ENCODE measurements at regions not wholly inside any gene's neighbourhood (a gene's known extent, or its start where the extent isn't known, plus 50 kb on each side); places are given as distances from the start of the nearest gene placed in this dataset.

DNA sequence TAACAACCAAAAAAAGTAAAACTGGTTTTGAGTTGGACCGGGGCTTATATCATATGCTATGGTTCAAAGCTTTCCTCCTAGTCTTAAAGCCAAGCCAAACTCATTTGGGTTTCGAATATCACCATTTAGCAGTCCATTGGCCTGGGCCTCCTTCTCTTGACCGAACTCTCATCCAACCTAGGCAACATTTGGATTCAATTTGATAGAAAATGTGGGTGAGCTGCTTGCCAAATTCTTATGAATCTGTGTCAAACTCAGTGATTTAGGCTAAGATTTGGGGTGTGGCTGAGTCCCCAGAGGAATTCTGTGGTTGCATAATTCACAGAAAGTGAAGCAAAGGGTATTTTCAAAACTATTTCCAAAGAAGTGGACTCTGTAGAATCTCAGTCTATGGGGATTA, 83.7 kb downstream of the BLID start:
- TF ChIP-seq POLR2AphosphoS5 (IDR thresholded peaks at IDR 0.05; ENCODE audit: borderline replicate concordance, low read depth, low read length) (no peak), EZH2 (IDR thresholded peaks at IDR 0.05) (no peak), FOXP2 (optimal IDR thresholded peaks at IDR 0.05; ENCODE audit: control extremely low read depth, extremely low read length, insufficient read depth) (no peak)

All from SK-N-MC (cell line).